ENCODE measurements at regions not wholly inside any gene's neighbourhood (a gene's known extent, or its start where the extent isn't known, plus 50 kb on each side); places are given as distances from the start of the nearest gene placed in this dataset.

DNA sequence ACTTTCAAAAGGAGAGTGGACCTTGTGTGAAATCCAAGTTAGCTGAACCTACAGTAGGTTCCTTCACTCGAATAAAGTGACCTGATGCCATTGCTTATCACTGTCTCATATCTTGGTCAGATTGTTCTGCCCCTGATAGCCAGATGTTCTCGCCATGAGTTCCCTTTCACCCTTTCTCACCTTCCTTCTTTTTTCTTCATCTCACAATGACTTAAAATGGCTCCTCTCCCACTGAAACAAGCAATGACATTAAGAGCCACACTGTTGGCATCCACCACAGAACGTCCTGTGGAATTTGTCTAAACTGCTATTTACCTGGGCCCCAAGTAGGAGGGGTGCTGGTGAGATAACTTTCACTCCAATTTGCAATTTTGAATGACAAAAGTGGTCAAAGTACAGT is 227.6 kb upstream of the PPP1R2C start:
- Mint-ChIP-seq H3K9me3 (no peaks in the 10 kb centered on the region), H3K27ac (no peak overlapping the region), H3K27me3 (no peaks in the 10 kb centered on the region), H3K36me3 (ENCODE audit: low read depth) (no peaks in the 10 kb centered on the region), H3K4me3 (no peak overlapping the region), H3K4me1 (ENCODE audit: low read depth) (no peaks in the 10 kb centered on the region)
- ATAC-seq, result no peak
- TF ChIP-seq, protein P1, sequence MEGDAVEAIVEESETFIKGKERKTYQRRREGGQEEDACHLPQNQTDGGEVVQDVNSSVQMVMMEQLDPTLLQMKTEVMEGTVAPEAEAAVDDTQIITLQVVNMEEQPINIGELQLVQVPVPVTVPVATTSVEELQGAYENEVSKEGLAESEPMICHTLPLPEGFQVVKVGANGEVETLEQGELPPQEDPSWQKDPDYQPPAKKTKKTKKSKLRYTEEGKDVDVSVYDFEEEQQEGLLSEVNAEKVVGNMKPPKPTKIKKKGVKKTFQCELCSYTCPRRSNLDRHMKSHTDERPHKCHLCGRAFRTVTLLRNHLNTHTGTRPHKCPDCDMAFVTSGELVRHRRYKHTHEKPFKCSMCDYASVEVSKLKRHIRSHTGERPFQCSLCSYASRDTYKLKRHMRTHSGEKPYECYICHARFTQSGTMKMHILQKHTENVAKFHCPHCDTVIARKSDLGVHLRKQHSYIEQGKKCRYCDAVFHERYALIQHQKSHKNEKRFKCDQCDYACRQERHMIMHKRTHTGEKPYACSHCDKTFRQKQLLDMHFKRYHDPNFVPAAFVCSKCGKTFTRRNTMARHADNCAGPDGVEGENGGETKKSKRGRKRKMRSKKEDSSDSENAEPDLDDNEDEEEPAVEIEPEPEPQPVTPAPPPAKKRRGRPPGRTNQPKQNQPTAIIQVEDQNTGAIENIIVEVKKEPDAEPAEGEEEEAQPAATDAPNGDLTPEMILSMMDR (IDR thresholded peaks at IDR 0.05), result no peak
- CTCF ChIA-PET, result no interaction called here
- DNase-seq, result no peak
- intact Hi-C loops (cut with micrococcal nuclease), result no loop called here
- POLR2A ChIA-PET, result no interaction called here

DNA sequence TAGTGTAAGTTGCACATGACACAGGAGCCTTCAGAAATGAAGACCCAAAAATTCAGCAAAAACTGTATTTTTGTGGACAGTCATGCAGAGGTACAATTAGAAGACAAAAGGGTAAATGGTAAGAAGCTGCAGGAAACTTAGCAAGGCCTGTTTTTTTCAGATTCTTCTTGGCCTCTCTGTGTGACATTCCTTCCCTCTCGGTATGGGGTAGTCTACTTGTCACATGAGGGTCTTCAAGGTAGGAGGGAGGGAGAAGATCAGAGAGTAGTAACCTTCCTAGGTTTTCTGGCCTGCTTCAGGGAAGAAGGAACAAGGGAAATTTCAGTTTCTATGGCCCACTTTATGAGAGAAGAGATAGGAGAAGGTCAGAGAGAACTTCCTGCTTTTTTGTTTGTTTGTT is 230.4 kb upstream of the PPP1R2C start:
- POLR2A ChIA-PET, result no interaction called here
- H3K36me3 Mint-ChIP-seq (ENCODE audit: low read depth), result no peaks in the 10 kb centered on the region
- TF ChIP-seq, protein P1 (IDR thresholded peaks at IDR 0.05), result no peak
- intact Hi-C loops (cut with micrococcal nuclease), result no loop called here
- no peaks in the 10 kb centered on the region for H3K27me3 Mint-ChIP-seq
- CTCF ChIA-PET, result no interaction called here
- no peaks in the 10 kb centered on the region for H3K9me3 Mint-ChIP-seq
- DNase-seq (no peak), ATAC-seq (no peak)
- no peak overlapping the region for H3K27ac Mint-ChIP-seq
- H3K4me1 Mint-ChIP-seq (ENCODE audit: low read depth), result no peaks in the 10 kb centered on the region
- no peak overlapping the region for H3K4me3 Mint-ChIP-seq

DNA sequence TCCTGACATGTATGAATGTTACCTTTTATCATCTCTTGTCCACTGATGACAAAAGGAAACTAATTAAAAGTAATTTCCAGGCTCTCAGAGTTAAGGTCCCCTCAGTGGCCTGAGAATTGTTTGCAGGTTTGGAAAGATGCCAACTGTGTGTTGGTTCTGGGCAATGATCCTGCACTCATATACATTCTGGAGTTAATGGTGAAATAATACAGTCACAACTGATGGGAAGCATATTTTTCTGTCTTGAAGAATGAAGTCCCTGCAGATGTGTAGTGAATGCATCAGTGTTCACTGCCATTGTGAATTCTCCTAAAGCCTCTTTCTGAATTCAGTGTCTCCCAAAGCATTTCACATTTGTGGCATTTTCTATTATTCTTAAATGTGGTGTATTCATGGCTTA is 238.1 kb upstream of the PPP1R2C start:
- Mint-ChIP-seq H3K9me3 (no peaks in the 10 kb centered on the region), H3K4me1 (ENCODE audit: low read depth) (peaks cover 3% of the 10 kb centered on the region), H3K36me3 (ENCODE audit: low read depth) (no peaks in the 10 kb centered on the region), H3K27ac (no peak overlapping the region), H3K27me3 (no peaks in the 10 kb centered on the region), H3K4me3 (no peak overlapping the region)
- no peak for ATAC-seq
- DNase-seq, result no peak
- intact Hi-C loops (cut with micrococcal nuclease), result no loop called here
- CTCF ChIA-PET, result no interaction called here
- TF ChIP-seq, protein P1 (IDR thresholded peaks at IDR 0.05), result no peak
- POLR2A ChIA-PET, result no interaction called here

DNA sequence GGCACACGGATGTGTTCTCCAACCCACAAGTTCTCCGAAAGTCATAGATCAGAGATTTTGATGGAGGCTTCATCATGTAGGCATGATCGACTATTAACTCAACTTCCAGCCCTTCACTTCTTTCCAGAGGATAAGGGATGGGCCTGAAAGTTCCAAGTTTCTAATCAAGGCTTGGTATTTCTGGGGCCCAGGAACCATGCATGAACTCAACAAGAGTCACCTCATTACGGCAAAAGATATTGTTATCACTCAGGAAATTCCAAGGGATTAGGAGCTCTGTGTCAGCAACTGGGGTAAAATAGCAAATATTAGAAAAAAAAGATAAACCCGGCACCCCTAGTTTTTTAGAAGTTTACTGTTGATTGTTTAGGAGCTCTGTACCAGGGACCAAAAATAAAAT is 240.1 kb upstream of the PPP1R2C start:
- H3K4me1 Mint-ChIP-seq (ENCODE audit: low read depth), result peaks cover 3% of the 10 kb centered on the region
- intact Hi-C loops (cut with micrococcal nuclease), result no loop called here
- no peaks in the 10 kb centered on the region for H3K36me3 Mint-ChIP-seq (ENCODE audit: low read depth)
- no peaks in the 10 kb centered on the region for H3K27me3 Mint-ChIP-seq
- TF ChIP-seq, protein P1 (IDR thresholded peaks at IDR 0.05), result no peak
- ChIA-PET POLR2A (no interaction called here), CTCF (no interaction called here)
- no peak overlapping the region for H3K27ac Mint-ChIP-seq
- peaks cover 2% of the 10 kb centered on the region for H3K9me3 Mint-ChIP-seq
- DNase-seq (no peak), ATAC-seq (no peak)
- H3K4me3 Mint-ChIP-seq, result no peak overlapping the region

DNA sequence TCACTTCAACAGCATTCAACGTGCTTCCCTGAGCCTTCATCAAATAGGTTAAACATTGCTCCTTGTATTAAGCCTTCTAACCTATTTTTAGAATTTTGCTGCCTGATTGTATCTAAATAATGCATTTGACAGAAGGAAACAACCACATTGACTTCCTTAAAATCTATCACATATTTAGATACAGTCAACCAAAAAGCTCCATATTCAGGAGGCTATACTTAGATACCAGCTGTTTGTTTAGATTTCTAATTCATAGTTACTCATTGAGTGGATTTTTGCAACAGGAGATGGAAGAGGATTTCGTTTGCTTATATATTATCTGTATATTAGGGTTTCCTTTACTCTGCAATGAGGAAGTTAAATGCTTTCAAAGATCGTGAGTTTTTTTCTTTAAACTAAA is 241.1 kb upstream of the PPP1R2C start:
- no peak overlapping the region for H3K27ac Mint-ChIP-seq
- intact Hi-C loops (cut with micrococcal nuclease), result no loop called here
- TF ChIP-seq, protein P1 (IDR thresholded peaks at IDR 0.05), result no peak
- DNase-seq, result no peak
- no peaks in the 10 kb centered on the region for H3K27me3 Mint-ChIP-seq
- ChIA-PET CTCF (no interaction called here), POLR2A (no interaction called here)
- H3K4me3 Mint-ChIP-seq, result no peak overlapping the region
- peaks cover 3% of the 10 kb centered on the region for H3K9me3 Mint-ChIP-seq
- ATAC-seq, result no peak
- H3K4me1 Mint-ChIP-seq (ENCODE audit: low read depth), result peaks cover 3% of the 10 kb centered on the region
- no peaks in the 10 kb centered on the region for H3K36me3 Mint-ChIP-seq (ENCODE audit: low read depth)

All from activated CD8-positive, alpha-beta T cell treated with anti-CD3 and anti-CD28 coated beads for 36 hours (primary cell).